Endodermal cell (in vitro differentiated cells): ENCODE measurements at regions not wholly inside any gene's neighbourhood (a gene's known extent, or its start where the extent isn't known, plus 50 kb on each side); places are given as distances from the start of the nearest gene placed in this dataset.

Source experiments
- DNase-seq: peaks from one replicate; pipeline ENCODE4 v3.0.0-alpha.2; 2017
- H3K27ac ChIP-seq: 2 replicates; pipeline ENCODE4 v1.5.1; 2013; ENCODE audit warnings: mild to moderate bottlenecking, low read depth, low read length, moderate library complexity
- H3K27me3 ChIP-seq: 2 replicates; pipeline ENCODE4 v1.6.1; 2013; ENCODE audit warnings: mild to moderate bottlenecking, low read length, moderate library complexity; ENCODE audit not compliant: insufficient read depth, control insufficient read depth, poor library complexity, severe bottlenecking
- H3K36me3 ChIP-seq: 2 replicates; pipeline ENCODE4 v1.7.0; 2013; ENCODE audit warnings: mild to moderate bottlenecking, low read length, moderate library complexity; ENCODE audit not compliant: control insufficient read depth, insufficient read depth
- H3K4me1 ChIP-seq: one replicate; pipeline ENCODE4 v1.7.0; 2013; ENCODE audit warnings: low read length; ENCODE audit not compliant: control insufficient read depth, insufficient read depth
- H3K4me3 ChIP-seq: 2 replicates; pipeline ENCODE4 v1.5.1; 2013; ENCODE audit warnings: mild to moderate bottlenecking, low read length, moderate library complexity
- H3K9ac ChIP-seq: 2 replicates; pipeline ENCODE4 v1.6.1; 2013; ENCODE audit warnings: mild to moderate bottlenecking, low read length, moderate library complexity; ENCODE audit not compliant: poor library complexity, severe bottlenecking; ENCODE audit errors: extremely low read depth
- H3K9me3 ChIP-seq: 2 replicates; pipeline ENCODE4 v1.6.1; 2013; ENCODE audit warnings: mild to moderate bottlenecking, low read length, moderate library complexity; ENCODE audit not compliant: control insufficient read depth
- H3K27ac Mint-ChIP-seq: 2 replicates; pipeline ENCODE4 v1.8.0; 2020; ENCODE audit warnings: mixed read lengths
- H3K27me3 Mint-ChIP-seq: 2 replicates; pipeline ENCODE4 v1.8.0; 2021; ENCODE audit warnings: mild to moderate bottlenecking, mixed read lengths; ENCODE audit not compliant: insufficient read depth
- H3K36me3 Mint-ChIP-seq: 2 replicates; pipeline ENCODE4 v1.8.0; 2020; ENCODE audit warnings: low read depth, mixed read lengths
- H3K4me1 Mint-ChIP-seq: 2 replicates; pipeline ENCODE4 v1.8.0; 2020; ENCODE audit warnings: mixed read lengths
- H3K4me3 Mint-ChIP-seq: 2 replicates; pipeline ENCODE4 v1.8.0; 2020; ENCODE audit warnings: mild to moderate bottlenecking, moderate library complexity, mixed read lengths
- H3K9me3 Mint-ChIP-seq: 2 replicates; pipeline ENCODE4 v1.8.0; 2020; ENCODE audit warnings: mild to moderate bottlenecking, mixed read lengths
- CTCF ChIP-seq: fragments of 200-600 bp; sonication (generic); conservative IDR thresholded peaks from 2 replicates; pipeline ENCODE4 v1.5.0; 2021; ENCODE audit warnings: antibody characterized with exemption, mild to moderate bottlenecking
- WGBS, 2 experiments: methylation state at CpG; one replicate each; pipeline versions ENCODE4 v1.1.5 to v1.1.7; 2013; ENCODE audit warnings: missing lambda C conversion rate in 2 of 2, mixed read lengths in 1 of 2; ENCODE audit not compliant: insufficient coverage in 1 of 2, insufficient read length in 1 of 2; 5-methylcytosine and 5-hydroxymethylcytosine counted together

GRCh38 chr18:55775972-55776371 lies 188.0 kb upstream of the TCF4 start:
- Histone ChIP-seq H3K36me3 (no peaks in the 10 kb centered on the region), H3K27me3 (peaks cover 30% of the 10 kb centered on the region), H3K4me1 (no peaks in the 10 kb centered on the region), H3K27ac (no peak overlapping the region), H3K4me3 (no peak overlapping the region), H3K9me3 (no peaks in the 10 kb centered on the region), H3K9ac (no peak overlapping the region)
- Mint-ChIP-seq H3K36me3 (no peaks in the 10 kb centered on the region), H3K27ac (no peak overlapping the region), H3K4me3 (no peak overlapping the region), H3K4me1 (peaks cover 27% of the 10 kb centered on the region), H3K9me3 (no peaks in the 10 kb centered on the region), H3K27me3 (peaks cover 25% of the 10 kb centered on the region)
- WGBS, 2 experiments = 89% methylated on average over 1 of the region's 2 CpGs; no CpG with 5 or more reads in 1 of the 2 experiments
- no peak for DNase-seq
- TF ChIP-seq CTCF = peak; percentile 61

- H3K4me1 Mint-ChIP-seq = peaks cover 17% of the 10 kb centered on the region
- H3K9me3 Mint-ChIP-seq = no peaks in the 10 kb centered on the region
- H3K36me3 ChIP-seq = no peaks in the 10 kb centered on the region
- no peak overlapping the region for H3K4me3 Mint-ChIP-seq
- H3K4me1 ChIP-seq = no peaks in the 10 kb centered on the region
- no peak for DNase-seq
- WGBS, 2 experiments = 85 to 93% methylated on average over 5 of the region's 5 CpGs
- peaks cover 12% of the 10 kb centered on the region for H3K27me3 Mint-ChIP-seq
- H3K9me3 ChIP-seq = no peaks in the 10 kb centered on the region
- no peak for TF ChIP-seq CTCF
- H3K27ac Mint-ChIP-seq = no peak overlapping the region
- H3K9ac ChIP-seq = no peak overlapping the region
- H3K27me3 ChIP-seq = peaks cover 16% of the 10 kb centered on the region
- H3K4me3 ChIP-seq = no peak overlapping the region
- H3K27ac ChIP-seq = no peak overlapping the region
- no peaks in the 10 kb centered on the region for H3K36me3 Mint-ChIP-seq
Observed at GRCh38 chr18:55774505-55774904, 186.5 kb upstream of the TCF4 start.

GRCh38 chr18:55768255-55768654 lies 180.3 kb upstream of the TCF4 start:
- no peak overlapping the region for H3K4me3 ChIP-seq
- H3K27me3 ChIP-seq = no peaks in the 10 kb centered on the region
- H3K9ac ChIP-seq = no peak overlapping the region
- Mint-ChIP-seq H3K36me3 (no peaks in the 10 kb centered on the region), H3K9me3 (no peaks in the 10 kb centered on the region), H3K27me3 (no peaks in the 10 kb centered on the region), H3K4me1 (peaks cover 26% of the 10 kb centered on the region), H3K4me3 (no peak overlapping the region), H3K27ac (peak overlapping the region; percentile 39)
- H3K36me3 ChIP-seq = no peaks in the 10 kb centered on the region
- no peak for TF ChIP-seq CTCF
- peaks cover 2% of the 10 kb centered on the region for H3K4me1 ChIP-seq
- DNase-seq = peak; percentile 79
- no peak overlapping the region for H3K27ac ChIP-seq
- 47 to 60% methylated on average over 4 to 5 of the region's 5 CpGs for WGBS, 2 experiments
- H3K9me3 ChIP-seq = no peaks in the 10 kb centered on the region
